Kidney capillary endothelial cell (primary cell): ENCODE measurements at regions not wholly inside any gene's neighbourhood (a gene's known extent, or its start where the extent isn't known, plus 50 kb on each side); places are given as distances from the start of the nearest gene placed in this dataset.

Experiments
- DNase-seq: peaks from one replicate; pipeline ENCODE4 v3.0.0-alpha.2; 2018; ENCODE audit warnings: low spot score

DNA sequence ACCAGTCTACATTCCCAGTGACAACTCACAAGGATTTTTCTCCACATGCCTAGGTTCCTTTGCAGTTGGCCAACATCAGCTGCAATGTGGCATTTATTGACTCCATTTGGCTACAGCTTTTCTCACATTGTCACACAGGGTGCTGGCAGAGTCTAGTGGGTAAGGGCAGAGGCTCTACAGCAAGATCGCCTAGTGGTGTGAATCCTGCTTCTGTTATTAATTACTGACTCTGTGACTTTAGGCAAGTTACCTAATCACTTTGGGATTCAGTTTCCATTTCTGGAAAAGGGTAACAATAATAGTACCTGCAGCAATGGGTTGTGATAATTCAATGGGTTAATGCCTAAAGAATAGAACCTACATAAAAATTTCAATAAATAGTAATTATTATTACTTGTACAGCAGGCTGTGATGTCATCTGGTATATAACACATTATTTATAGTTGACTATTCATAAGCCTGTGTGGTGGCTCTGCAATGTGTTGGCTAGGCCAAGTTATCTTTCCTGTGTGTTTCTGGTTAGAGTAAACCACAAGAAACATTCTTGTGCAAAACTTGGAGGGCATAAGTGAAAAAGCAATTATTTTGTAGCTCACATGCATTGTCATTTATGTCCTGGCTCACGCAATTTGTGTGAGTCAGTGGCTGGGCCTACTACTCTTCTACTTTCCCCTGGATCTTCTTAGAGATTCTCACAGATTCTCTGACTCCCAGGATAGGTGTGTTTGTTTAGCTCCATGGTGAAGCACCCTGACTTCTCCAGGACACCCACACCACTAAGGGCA, 59.5 kb downstream of the PTGS2 start:
- DNase-seq: no peak

DNA sequence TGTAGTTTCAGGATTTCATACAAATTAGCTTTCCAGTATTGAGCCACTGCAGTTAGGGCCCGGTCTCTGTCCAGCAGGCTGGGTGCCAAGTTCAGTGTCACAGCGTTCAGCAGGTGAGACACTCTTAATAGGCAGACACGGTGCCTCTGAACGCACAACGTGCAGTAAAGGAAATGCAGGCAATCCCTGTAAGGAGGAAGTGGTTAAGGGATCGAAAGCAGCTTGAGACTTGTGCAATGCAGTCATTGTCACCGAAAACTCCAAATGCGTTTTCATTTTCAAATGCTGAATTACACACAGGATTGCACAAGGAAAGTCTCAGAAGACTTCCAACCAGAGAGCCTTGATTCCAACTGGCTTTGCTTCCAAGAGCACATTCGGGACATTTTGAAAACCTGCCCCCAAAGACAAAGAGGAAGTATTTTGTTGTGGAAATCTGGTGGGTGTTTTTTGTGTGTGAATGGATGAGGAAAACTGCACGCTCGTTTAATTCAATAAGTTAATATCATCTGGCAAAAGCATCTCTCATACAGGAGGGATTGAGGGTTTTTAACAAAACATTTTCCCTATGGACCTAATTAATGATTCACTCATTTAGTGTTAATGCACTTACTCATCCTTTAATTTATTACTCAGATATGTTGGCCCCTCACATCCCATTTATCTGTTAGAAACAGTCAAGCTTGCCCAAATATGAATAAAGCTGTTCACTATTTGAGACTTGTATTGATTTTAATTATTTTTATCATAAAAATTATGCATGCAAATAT, 61.6 kb downstream of the PTGS2 start:
- no peak for DNase-seq

DNA sequence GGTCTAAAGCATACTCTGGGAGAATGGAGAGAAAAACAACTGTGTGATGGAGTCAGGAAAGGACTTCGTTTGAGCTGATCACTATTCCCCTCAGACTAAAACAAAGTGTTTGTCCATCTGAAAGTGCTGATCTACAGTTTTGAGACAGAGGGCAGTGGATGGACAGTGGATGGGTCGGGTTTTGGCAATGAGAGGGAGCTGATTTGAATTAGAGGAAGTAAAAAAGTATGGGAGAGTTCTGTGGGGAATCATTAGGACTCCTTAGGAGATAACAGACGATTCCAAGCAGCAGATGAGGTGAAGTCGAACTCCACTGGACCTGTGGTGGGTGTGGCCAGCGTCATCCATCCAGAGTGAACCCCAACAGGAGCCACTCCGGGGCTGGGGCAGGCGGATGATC, 62.3 kb downstream of the PTGS2 start:
- DNase-seq: no peak

DNA sequence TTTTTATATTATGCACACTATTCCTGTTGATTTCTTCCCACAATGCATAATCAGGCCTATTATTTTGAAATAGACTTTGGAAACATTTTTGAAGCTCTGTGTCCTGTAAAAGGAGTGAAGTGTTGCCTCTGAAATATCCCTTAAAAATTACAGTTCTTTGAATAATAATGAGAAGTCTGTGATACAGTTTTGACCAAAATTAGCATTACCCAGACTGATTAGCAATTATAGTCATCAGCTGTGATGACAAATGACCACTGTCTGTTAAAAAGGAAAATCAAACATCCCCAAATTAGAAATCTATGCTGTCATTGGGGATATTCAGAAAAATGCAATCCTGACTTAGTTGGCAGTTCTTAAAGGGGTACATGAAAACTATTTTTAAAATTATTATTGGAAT, 63.7 kb downstream of the PTGS2 start:
- DNase-seq: no peak

DNA sequence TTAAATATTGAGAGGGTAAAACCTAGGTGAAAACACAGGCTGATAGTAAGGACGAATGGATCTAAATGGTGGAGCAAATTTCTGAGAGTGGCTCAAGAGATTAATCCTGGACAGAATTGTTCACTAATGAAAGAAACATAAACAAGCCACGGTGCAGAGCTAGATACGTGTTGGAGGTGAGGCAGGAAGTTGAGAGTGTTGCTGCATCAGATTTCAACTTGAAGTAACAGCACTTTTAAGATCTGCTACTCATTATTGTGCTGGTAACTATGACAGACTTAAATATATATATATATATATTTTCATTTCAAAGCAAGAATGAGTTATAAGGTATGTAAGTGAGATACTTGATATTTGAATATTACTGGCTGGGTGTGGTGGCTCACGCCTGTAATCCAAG, 64.9 kb downstream of the PTGS2 start:
- no peak for DNase-seq

DNA sequence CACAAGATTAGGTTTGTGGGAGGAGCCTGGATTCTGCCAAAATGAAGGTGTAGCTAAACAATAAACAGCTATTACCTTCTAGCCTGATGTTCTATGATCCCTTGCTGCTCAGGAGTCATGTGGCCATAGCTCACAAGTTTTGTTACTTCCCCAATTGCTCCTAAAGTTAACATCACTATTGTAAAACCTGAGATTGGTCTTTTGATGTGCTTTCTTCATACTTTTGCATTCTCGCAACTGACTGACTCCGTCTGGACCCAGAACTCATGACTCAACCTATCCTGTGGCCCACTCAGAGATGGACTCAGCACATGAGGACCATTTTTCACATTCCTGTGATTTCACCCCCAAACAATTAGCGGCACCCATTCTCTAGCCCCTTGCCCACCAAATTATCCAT, 69.1 kb downstream of the PTGS2 start:
- DNase-seq: no peak

DNA sequence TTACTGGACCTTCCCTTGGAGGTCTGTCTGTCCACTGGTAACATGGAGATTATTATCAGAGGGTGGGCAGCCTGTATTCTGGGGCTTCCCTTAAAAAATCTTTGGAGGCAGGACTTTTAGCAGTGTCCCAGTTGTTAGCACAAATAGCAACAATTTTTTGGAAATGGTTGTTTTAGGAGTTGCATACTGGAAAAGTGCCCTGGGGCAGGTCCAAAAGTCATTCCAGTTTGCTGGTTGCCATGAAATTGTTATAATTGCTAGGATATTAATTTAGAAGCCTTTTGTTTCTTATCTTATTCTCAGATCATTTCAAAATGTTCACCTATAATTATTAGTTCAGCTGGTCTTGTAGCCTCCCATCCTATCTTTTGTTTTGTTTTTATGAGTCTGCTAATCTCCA, 71.0 kb downstream of the PTGS2 start:
- no peak for DNase-seq

DNA sequence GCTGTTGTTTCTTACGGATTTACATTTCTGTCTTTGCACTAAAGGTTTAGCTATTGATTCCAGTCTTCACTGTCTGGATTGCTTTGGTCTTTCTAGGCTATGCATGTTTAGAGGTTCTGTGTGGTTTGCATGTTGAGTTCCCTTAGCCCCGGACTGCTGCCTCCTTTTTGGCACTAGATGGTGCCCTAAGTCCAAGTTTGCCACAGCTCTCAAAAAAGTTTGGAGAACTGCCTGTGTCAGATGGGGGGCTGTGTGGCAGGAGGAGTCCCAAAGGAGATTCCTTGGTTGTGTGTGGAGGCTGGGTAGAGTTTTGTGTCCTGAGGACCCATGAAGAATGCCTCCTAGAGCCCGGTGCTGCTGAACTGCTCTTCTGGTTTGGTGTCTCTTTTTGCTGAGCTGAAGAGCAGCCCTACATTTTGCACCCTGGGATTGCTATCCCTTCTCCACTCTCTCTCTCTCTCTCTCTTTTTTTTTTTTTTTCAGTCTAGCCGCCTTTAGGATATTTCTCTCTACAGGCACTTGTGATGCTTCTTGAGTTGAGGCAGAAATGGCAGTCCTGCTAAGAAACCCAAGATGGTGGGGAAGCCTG, 74.4 kb downstream of the PTGS2 start:
- DNase-seq: peak; percentile 48

DNA sequence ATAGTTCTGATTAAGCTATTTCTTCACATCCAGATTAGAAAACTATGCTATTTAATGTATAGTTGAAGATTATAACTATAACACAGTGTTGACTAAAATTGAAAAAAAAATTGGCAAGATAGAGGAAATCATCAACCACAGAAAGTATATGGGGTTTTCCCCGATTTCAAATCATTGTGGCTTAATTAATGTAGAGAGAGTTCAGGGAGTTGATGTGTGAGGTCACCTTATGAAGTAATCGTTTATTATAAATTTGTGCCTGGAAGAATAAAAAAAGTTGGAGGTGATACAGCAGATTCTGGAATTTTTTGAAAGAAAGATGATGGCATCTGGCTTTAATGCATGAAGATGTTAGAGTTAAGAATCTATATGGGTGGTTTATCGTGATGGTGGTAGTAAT, 84.3 kb downstream of the PTGS2 start:
- DNase-seq: no peak

DNA sequence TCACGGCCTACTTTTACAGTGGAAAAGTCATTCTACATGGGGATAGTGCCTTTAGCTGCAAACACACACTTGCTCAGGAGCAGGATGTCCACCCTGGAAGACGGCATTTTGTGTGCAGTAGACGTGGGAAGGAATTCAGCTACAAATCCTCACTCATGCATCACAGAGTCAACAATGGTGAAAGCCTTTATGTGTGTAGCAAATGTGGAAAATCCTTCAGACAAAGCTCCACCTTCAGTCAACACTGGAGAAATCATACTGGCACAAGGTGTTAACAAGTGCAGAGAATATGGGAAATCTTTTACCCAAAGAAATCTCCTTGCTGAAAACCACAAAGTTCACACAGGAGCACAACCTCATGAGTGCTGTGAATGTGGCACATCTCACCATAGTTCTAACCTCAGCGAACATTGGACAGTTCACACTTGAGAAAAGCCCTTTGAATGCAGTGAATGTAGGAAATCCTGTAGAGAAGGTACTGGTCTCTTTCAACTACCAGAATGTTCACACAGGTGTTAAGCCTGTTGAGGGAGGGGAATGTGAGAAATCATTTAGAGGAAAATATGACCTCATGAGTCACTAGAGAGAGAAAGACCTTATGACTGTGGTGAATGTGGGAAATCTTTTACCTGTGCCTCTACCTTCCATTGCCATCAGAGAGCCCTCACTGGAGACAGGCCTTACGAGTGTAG, 101.8 kb downstream of the PTGS2 start:
- no peak for DNase-seq

DNA sequence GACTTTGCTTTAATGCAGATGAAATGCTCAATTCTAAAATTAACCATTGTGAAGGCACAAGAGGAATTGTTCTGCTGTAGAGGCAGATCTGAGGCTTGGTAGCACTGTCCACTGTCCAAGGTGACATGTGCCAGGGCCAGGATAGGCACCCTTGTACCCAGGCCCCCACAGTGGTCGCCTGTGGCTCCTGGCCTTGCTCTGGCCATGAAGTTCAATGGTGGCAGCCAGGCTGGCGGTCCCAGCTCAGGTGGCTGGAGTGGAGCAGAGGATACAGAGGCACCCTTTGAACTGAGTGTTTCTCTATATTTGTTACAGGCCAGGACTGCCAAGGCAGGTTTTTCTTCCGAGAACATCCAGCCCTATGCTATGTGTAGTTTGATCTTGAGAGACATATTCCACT, 102.6 kb downstream of the PTGS2 start:
- DNase-seq: no peak

DNA sequence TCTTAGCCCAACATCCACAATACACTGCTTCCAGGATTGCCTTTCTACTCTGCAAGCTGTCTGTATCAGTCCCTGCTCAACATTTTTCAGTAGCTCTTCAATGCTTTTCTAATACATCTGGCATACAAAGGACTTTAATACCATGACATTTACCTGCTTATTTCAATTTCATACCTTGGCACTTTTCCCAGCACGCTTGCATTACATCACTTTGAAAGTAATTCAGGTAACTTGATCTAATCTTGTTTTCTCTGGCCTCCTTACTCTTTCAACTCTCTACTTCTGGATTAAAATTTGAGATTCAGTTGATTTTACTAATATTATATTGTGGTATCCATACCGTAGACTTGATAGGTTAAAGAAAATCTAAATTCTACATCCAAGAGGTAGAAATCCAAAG, 103.0 kb downstream of the PTGS2 start:
- no peak for DNase-seq

DNA sequence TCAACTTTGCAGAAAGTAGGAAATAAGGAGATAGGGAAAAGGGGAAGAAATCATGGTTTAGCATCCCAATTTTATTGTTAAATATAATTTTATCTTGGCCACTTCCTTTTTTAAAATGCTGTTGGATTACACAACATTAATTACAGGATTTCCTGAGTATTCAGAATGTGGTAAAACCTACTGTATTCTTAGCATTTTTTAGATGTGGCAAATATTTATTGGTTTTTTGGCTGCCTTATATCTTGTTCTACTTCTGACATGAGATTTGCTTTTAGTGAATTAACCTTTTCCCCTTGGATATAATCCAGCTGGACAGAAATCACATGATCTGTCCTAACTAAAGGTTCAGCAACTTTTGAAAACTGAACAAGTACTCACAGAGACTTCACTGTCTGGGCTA, 104.9 kb downstream of the PTGS2 start:
- DNase-seq: no peak

DNA sequence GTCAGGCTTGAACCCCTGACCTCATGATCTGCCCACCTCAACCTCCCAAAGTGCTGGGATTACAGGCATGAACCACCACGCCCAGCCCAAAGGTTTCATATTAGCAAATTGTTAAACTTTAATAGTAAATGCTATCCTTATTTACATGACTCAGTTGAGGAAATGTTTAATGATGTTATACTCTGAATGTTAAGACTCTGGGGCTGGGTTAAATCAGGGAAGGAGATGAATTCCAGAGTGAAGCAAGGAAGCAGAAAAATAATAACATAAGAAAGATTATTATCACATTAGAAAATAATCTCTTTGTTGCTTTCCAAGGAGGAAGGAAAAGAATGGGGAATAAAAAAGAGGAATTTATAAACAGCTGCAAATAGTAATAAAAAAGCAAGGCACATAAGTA, 105.3 kb downstream of the PTGS2 start:
- no peak for DNase-seq

DNA sequence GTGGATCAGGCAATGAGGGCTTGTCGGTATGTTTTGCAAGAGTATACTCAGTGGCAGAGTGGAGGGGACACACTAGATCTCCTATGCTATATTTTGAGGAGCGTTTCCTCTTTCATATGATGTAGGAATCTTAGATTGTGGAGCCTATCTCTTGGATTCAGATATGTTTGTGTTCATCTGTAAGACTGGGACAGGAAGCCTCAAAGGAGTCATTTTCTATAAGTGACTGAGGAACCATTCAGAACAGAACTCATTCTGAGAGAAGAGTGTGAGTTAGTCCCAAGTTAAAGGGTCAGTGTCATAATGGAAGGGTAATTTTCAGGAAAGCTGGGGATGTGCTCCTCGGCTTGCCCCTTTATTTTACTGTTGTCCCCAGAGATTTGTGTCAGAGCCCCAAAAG, 107.7 kb downstream of the PTGS2 start:
- no peak for DNase-seq

DNA sequence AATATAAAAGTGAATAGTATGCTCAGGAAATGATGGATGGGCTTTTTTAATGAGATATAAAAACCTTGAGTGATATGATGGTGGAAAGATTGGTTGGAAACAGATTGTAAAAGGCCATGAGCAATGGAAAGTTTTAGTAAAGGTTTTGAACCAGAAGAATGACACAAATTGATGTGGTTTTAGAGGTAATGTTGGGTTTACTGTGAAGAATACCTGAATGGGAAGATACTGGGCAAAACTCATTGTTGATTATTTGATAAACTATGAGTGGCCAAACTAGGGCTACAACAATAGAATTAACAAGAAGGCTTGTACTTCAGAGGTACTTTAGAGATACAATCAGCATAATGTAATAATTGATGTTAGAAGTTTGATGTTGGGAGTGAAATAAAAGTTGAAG, 108.5 kb downstream of the PTGS2 start:
- no peak for DNase-seq

DNA sequence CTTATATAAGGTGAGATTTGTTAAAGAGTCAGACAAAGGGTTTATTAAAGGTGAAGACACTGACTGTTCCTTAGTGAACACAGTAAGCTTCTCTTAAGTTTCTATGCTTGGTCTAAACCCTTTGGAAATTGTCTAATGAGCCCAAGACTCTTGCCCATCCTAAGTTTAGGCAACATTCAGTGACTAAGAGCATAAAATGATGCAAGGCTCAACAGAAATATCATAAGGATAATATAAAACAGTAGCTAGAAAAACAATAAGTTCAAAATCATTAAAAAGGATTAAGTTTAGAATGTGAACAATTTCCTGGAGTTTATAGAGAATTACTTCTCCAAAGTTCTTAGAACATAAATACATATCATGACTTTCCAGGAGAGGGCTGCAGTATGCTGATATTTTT, 108.9 kb upstream of the PDC start:
- no peak for DNase-seq

DNA sequence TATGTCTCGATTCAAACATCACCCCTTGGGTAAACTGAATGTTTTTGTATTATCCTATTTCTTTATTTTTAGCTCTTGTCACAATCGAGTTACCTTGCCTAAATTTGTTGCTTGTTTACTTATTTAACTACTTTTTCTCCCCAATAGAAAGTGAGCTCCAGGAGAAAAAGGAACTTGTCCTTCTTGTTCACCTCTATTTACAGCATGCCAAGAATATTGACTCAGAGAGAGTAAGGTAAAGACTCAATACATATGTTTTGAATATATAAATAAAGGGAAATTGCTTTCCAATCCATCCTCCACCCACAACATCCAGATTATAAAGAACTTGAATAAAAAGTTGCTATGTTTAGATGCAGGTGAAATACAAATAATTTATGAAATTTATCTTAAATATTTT, 107.3 kb upstream of the PDC start:
- DNase-seq: no peak

DNA sequence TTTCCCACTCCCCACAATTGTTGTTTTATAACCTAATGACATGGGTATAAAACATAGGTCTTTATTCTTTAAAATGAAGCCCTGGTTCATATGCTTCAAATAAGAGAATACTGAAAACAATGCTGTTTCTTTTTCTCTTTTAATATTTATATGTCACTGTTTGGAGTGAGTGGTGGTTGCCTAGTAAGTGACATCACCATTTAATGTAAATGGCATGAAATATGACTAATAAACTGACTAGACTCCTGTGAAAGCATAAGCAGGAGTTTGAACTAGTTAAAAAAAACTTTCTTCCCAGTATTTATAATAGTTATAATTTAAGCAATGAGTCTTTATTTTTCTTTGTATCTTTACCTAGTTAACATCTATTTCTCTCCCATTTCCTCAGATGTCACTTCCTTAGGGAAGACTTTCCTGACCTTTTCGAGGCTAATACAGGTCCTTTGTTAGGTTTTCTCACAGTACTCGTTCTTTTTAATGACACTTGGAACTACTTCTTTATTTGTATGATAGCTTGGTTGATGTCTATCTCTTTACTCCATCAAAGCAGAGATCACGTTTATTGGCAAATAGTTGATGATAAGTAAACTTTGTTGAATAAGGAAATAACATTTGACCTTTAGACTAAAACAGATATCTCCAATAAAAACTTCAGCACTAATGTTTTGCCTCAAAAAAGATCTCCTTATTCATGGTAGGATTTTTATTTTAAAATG, 105.4 kb upstream of the PDC start:
- DNase-seq: no peak

DNA sequence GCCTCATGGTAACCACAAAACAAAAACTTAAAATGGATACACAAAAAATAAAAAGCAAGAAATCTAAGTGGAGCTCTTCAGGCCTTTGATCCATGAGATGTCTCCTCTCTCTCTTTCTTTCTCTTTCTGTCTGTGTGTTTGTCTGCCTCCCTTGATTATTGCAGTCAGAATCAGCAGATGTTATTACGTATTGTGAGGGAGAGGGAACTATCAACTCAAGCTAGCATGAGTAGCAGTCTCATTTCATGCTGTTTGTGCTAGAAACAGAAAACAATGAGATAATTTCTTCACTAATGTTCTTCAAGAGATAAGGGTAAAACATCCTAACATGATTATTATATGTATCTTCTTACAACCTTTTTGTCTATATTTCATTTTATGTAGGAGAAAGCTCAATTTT, 103.7 kb upstream of the PDC start:
- DNase-seq: no peak

DNA sequence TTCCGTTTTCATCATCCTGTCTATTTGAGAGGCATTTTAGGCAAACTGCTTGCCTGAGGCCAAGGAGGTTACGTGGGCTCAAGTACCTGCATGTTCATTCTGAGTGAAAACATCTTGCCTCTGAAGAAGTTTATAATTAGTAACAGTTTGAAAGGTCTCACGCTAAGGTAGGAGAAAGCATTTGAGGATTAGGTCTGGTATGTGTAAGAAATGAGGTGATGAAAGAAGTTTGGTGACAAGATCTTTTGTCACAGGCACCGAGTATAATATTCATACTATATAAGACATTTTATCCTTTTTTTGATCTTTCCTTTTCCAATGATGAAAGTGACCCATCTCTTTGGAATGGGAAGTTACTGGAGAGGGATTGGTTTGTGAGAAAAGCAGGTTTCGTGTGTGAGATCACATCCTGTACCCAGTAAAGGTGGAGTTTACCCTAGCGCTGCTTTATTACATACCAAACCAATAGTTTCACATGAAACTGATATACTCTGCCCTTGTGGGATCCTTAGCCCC, 98.7 kb upstream of the PDC start:
- DNase-seq: no peak
